ENCODE measurements at regions not wholly inside any gene's neighbourhood (a gene's known extent, or its start where the extent isn't known, plus 50 kb on each side); places are given as distances from the start of the nearest gene placed in this dataset.

DNA sequence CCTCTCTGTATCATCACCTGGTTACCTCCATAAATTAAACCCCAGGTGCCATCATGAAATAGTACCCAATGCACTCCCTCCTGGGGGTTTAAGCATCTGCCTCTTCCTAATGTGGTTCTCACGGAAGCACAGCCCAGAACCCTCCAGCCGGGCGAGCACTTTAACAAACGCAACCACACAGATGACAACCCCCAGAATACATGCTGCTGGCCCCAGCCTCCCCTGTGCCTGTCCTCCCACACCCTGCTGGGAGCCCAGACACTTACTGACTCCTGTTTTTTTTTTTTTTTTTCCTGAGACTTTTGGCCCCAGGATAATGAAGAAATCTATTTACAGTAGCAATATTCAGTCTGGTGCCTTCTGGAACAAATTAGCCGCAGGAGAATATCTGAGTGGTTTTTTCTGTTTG lies 50.0 kb upstream of the COL5A1 start:
- no peaks in the 10 kb centered on the region for H3K23me2 ChIP-seq (ENCODE audit: low read depth, low read length)
- ChIA-PET POLR2A (ENCODE audit: partially characterized antibody) (no interaction called here), CTCF (ENCODE audit: partially characterized antibody) (no interaction called here)
- no peak overlapping the region for H3K9ac ChIP-seq (replicated peaks in 1 of 4; ENCODE audit: extremely low read depth in 1 of 4, low read depth in 3 of 4, low read length in 3 of 4)
- WGBS, 2 experiments (ENCODE audit: extremely low coverage in 1 of 2, insufficient coverage in 1 of 2, insufficient read length in 1 of 2, insufficient replicate concordance in 2 of 2, low coverage in 1 of 2, low lambda C conversion rate in 2 of 2, missing lambda C conversion rate in 1 of 2) = 93% methylated on average over 5 of the region's 5 CpGs; no CpG with 5 or more reads in 1 of the 2 experiments
- no peak overlapping the region for H4K91ac ChIP-seq (replicated peaks; ENCODE audit: insufficient read length, low read length)
- no peak overlapping the region for H3K27ac ChIP-seq (ENCODE audit: low read depth, low read length)
- no peak overlapping the region for H2BK120ac ChIP-seq (replicated peaks; ENCODE audit: low read depth, low read length)
- peaks cover 0 to 4% (median 0%) of the 10 kb centered on the region in 4 experiments; a peak in 1 of 7 replicates for H3K4me1 ChIP-seq (replicated peaks in 1 of 4; ENCODE audit: control insufficient read depth in 3 of 4, insufficient read depth in 4 of 4, low read length in 3 of 4)
- H3K18ac ChIP-seq (ENCODE audit: extremely low read depth, low read length) = no peak overlapping the region
- H3K56ac ChIP-seq (replicated peaks; ENCODE audit: insufficient read length, low read depth, low read length) = no peak overlapping the region
- H2BK20ac ChIP-seq (ENCODE audit: low read length) = no peak overlapping the region
- H3K9me3 ChIP-seq (ENCODE audit: insufficient read depth in 2 of 2, low read depth in 1 of 2, low read length in 1 of 2) = no peaks in the 10 kb centered on the region
- no peak overlapping the region for H2AFZ ChIP-seq (ENCODE audit: low read length)
- no peaks in the 10 kb centered on the region for H4K20me1 ChIP-seq (replicated peaks in 1 of 2; ENCODE audit: control insufficient read depth in 1 of 2, insufficient read depth in 2 of 2, low read length in 2 of 2)
- H2AK5ac ChIP-seq (ENCODE audit: low read depth, low read length) = no peak overlapping the region
- no peaks in the 10 kb centered on the region for H3K36me3 ChIP-seq (ENCODE audit: control insufficient read depth in 2 of 4, insufficient read depth in 4 of 4, low read length in 3 of 4)
- H3K79me2 ChIP-seq (ENCODE audit: control insufficient read depth in 1 of 2, insufficient read depth in 2 of 2, low read length in 2 of 2) = no peaks in the 10 kb centered on the region
- H4K5ac ChIP-seq (ENCODE audit: insufficient read length, low read depth, low read length) = no peak overlapping the region
- H3K4me3 ChIP-seq (ENCODE audit: extremely low read depth in 1 of 4, insufficient read depth in 2 of 4, low read depth in 3 of 4, low read length in 4 of 4) = no peak overlapping the region
- H2BK5ac ChIP-seq (ENCODE audit: low read depth, low read length) = no peak overlapping the region
- H3K27me3 ChIP-seq (replicated peaks in 1 of 4; ENCODE audit: control insufficient read depth in 3 of 4, extremely low read depth in 1 of 4, insufficient read depth in 3 of 4, low read length in 3 of 4) = no peaks in the 10 kb centered on the region
- no peaks in the 10 kb centered on the region for H3K79me1 ChIP-seq (ENCODE audit: low read depth, low read length)
- H2BK12ac ChIP-seq (ENCODE audit: low read depth, low read length) = no peak overlapping the region
- H3K4ac ChIP-seq (replicated peaks; ENCODE audit: insufficient read length, low read depth, low read length) = no peak overlapping the region
- H3K4me2 ChIP-seq (ENCODE audit: insufficient read depth in 1 of 2, low read depth in 2 of 2, low read length in 2 of 2) = no peak overlapping the region
- DNase-seq (ENCODE audit: low read depth in 1 of 2, low spot score in 2 of 2) (no peak), FAIRE-seq (no peak)
- H3K23ac ChIP-seq (ENCODE audit: insufficient read length) = no peak overlapping the region
- no peak for TF ChIP-seq SUZ12 (IDR thresholded peaks at IDR 0.05; ENCODE audit: low read length)
- no peak for TF ChIP-seq RNF2 (IDR thresholded peaks at IDR 0.05; ENCODE audit: borderline replicate concordance, low read depth, low read length, missing control alignments, poor library complexity, severe bottlenecking)
- TF ChIP-seq CBX5 (IDR thresholded peaks at IDR 0.05; ENCODE audit: low read depth, low read length) = no peak
- TF ChIP-seq, protein P1, sequence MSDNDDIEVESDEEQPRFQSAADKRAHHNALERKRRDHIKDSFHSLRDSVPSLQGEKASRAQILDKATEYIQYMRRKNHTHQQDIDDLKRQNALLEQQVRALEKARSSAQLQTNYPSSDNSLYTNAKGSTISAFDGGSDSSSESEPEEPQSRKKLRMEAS (IDR thresholded peaks at IDR 0.05) = no peak
- TF ChIP-seq FOSL1 (IDR thresholded peaks at IDR 0.05; ENCODE audit: insufficient read depth, low read depth, low read length) = no peak
- TF ChIP-seq RBBP5 (IDR thresholded peaks at IDR 0.05; ENCODE audit: borderline replicate concordance, low read depth, low read length) = no peak
- TF ChIP-seq TEAD4 (IDR thresholded peaks at IDR 0.05; ENCODE audit: low read depth, low read length) = no peak
- TF ChIP-seq SIN3A (conservative IDR thresholded peaks at IDR 0.05 in 1 of 2, IDR thresholded peaks at IDR 0.05 in 1 of 2; ENCODE audit: low read depth in 1 of 2, low read length in 2 of 2) = no peak
- TF ChIP-seq EP300 (IDR thresholded peaks at IDR 0.05; ENCODE audit: borderline replicate concordance in 1 of 2, low read depth in 2 of 2, low read length in 2 of 2) = no peak
- no peak for TF ChIP-seq TBP (IDR thresholded peaks at IDR 0.05; ENCODE audit: low read depth, low read length)
- no peak for TF ChIP-seq SP4 (IDR thresholded peaks at IDR 0.05; ENCODE audit: low read length)
- no peak for TF ChIP-seq KDM1A (IDR thresholded peaks at IDR 0.05; ENCODE audit: borderline replicate concordance, low read length)
- TF ChIP-seq SIX5 (IDR thresholded peaks at IDR 0.05; ENCODE audit: low read depth, low read length) = no peak
- H2BK15ac ChIP-seq (ENCODE audit: low read length) = no peak overlapping the region
- no peak overlapping the region for H4K8ac ChIP-seq (ENCODE audit: extremely low read depth, insufficient read depth, low read length)
- H3K14ac ChIP-seq (ENCODE audit: insufficient read length) = no peak overlapping the region
